ENCODE measurements at regions not wholly inside any gene's neighbourhood (a gene's known extent, or its start where the extent isn't known, plus 50 kb on each side); places are given as distances from the start of the nearest gene placed in this dataset.

- no peak for DNase-seq (ENCODE audit: low read depth, low spot score)
- no peak for TF ChIP-seq CTCF (IDR thresholded peaks at IDR 0.05; ENCODE audit: insufficient read depth, low read length, missing control alignments)
- ChIA-PET CTCF (interaction anchor here (1.6 kb wide), 1 partner anchor 10 kb away, joined by 3 read pairs; no protein-coding TSS in a partner anchor), POLR2A (no interaction called here)
- H3K4me3 ChIP-seq (ENCODE audit: low read depth, low read length), result no peak overlapping the region
Measured at GRCh38 chr21:35338881-35339632, 290.0 kb upstream of the RUNX1 start.

GRCh38 chr21:35338281-35338680, 289.2 kb upstream of the RUNX1 start:
- ChIA-PET POLR2A (no interaction called here), CTCF (interaction anchor here (1.6 kb wide), 1 partner anchor 9 kb away, joined by 3 read pairs; no protein-coding TSS in a partner anchor)
- no peak for TF ChIP-seq CTCF (IDR thresholded peaks at IDR 0.05; ENCODE audit: insufficient read depth, low read length, missing control alignments)
- H3K4me3 ChIP-seq (ENCODE audit: low read depth, low read length), result no peak overlapping the region
- DNase-seq (ENCODE audit: low read depth, low spot score), result no peak

GRCh38 chr21:35337573-35337972, 288.5 kb upstream of the RUNX1 start:
- TF ChIP-seq CTCF (IDR thresholded peaks at IDR 0.05; ENCODE audit: insufficient read depth, low read length, missing control alignments), result no peak
- no peak overlapping the region for H3K4me3 ChIP-seq (ENCODE audit: low read depth, low read length)
- CTCF ChIA-PET, result interaction anchor here (1.6 kb wide), 1 partner anchor 9 kb away, joined by 3 read pairs; no protein-coding TSS in a partner anchor
- POLR2A ChIA-PET, result no interaction called here
- no peak for DNase-seq (ENCODE audit: low read depth, low spot score)

DNA sequence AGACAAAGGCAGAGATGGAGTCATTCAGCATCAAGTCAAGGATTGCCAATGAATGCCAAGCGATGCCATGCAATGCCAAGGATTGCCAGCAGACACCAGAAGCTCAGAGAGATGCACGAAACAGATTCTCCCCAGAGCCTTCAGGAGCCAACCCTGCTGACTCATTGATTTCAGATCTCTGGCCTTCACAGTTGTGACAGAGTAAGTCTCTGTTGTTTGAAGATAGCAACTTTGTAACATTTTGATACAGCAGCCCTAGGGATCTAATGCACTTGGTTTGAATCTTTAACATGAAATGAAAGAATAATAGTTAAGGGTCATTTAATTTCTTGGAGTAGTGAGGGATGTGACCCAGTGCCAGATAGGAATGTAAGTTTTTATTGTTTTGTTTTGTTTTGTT, 287.4 kb upstream of the RUNX1 start:
- ChIA-PET POLR2A (no interaction called here), CTCF (interaction anchor here (1.1 to 1.4 kb wide), 3 partner anchors 9 to 14 kb away, joined by 3 to 8 read pairs (median 4); no protein-coding TSS in a partner anchor)
- no peak overlapping the region for H3K4me3 ChIP-seq (ENCODE audit: low read depth, low read length)
- no peak for DNase-seq (ENCODE audit: low read depth, low spot score)
- TF ChIP-seq CTCF (IDR thresholded peaks at IDR 0.05; ENCODE audit: insufficient read depth, low read length, missing control alignments), result no peak

DNA sequence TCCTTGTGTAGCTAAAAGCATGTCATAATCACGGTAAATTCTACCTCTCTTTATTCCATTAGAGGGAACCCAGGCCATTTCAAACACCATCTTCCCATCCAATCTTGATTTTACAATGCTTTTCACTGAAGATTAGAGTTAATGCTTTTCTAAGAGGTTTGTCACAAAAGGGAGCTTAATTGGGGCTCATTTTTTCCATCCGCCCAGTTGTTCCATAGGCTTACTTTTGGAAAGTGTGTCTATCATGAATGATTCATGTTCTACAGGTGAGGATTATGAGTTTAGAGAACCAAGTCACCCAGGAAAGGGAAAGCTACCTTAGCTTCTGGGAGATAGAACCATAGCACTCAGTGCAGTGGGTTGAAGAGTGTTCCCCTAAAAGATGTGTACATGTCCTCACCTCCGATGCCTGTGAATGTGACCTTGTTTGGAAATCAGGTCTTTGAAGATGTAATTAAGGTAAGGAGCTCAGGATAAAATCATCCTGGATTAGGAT, 286.9 kb upstream of the RUNX1 start:
- POLR2A ChIA-PET, result no interaction called here
- DNase-seq (ENCODE audit: low read depth, low spot score), result no peak
- CTCF ChIA-PET, result interaction anchor here (1.1 to 1.4 kb wide), 3 partner anchors 10 to 13 kb away, joined by 3 to 8 read pairs (median 4); no protein-coding TSS in a partner anchor
- TF ChIP-seq CTCF (IDR thresholded peaks at IDR 0.05; ENCODE audit: insufficient read depth, low read length, missing control alignments), result no peak
- no peak overlapping the region for H3K4me3 ChIP-seq (ENCODE audit: low read depth, low read length)

GRCh38 chr21:35333831-35334618, 284.9 kb upstream of the RUNX1 start:
- POLR2A ChIA-PET, result no interaction called here
- no peak overlapping the region for H3K4me3 ChIP-seq (ENCODE audit: low read depth, low read length)
- CTCF ChIA-PET, result no interaction called here
- no peak for TF ChIP-seq CTCF (IDR thresholded peaks at IDR 0.05; ENCODE audit: insufficient read depth, low read length, missing control alignments)
- no peak for DNase-seq (ENCODE audit: low read depth, low spot score)

Data from AG04449 (cell line).